ENCODE measurements at regions not wholly inside any gene's neighbourhood (a gene's known extent, or its start where the extent isn't known, plus 50 kb on each side); places are given as distances from the start of the nearest gene placed in this dataset.

DNA sequence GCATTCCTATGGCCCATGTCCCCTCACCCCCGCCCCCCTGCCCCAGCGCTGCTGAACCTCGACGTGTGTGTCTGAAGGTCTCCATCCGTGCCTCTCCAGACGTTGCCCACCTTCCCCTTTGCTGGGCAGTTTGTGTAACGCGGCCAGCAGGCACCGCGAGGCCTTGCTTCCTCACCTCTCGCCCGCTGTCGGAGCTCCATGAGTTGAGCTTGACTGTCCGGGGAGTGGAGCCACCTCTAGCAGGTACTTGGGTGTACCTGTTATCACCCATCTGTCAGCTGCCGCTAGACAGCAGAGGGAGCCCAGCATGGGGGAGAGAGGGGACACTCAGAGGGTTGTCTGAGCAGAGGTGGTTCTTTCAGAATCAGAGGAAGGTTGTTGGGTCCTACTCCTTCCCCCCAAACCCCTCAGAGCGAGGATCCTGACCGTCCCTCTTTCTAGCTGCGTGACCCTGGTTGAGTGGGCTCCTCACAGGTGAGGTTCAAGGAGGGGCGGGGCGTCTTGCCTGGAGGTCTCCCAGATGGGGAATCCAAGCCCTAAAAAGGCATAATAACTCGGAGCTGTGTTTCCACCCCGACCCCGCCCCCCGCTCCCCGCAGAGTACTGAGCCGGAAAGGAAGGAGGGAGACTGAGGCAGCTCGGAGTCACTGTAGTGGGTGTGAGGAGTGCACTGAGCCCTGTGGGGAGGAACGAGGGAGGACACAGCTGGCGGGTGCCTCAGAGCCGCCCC lies 184.7 kb downstream of the C9orf50 start:
- TF ChIP-seq, protein P1, sequence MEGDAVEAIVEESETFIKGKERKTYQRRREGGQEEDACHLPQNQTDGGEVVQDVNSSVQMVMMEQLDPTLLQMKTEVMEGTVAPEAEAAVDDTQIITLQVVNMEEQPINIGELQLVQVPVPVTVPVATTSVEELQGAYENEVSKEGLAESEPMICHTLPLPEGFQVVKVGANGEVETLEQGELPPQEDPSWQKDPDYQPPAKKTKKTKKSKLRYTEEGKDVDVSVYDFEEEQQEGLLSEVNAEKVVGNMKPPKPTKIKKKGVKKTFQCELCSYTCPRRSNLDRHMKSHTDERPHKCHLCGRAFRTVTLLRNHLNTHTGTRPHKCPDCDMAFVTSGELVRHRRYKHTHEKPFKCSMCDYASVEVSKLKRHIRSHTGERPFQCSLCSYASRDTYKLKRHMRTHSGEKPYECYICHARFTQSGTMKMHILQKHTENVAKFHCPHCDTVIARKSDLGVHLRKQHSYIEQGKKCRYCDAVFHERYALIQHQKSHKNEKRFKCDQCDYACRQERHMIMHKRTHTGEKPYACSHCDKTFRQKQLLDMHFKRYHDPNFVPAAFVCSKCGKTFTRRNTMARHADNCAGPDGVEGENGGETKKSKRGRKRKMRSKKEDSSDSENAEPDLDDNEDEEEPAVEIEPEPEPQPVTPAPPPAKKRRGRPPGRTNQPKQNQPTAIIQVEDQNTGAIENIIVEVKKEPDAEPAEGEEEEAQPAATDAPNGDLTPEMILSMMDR (IDR thresholded peaks at IDR 0.05), result no peak
- TF ChIP-seq POLR2AphosphoS5 (IDR thresholded peaks at IDR 0.05), result no peak
- TF ChIP-seq POLR2A (IDR thresholded peaks at IDR 0.05), result no peak
- TF ChIP-seq EP300 (IDR thresholded peaks at IDR 0.05), result no peak
